SK-N-MC (cell line): ENCODE measurements at regions not wholly inside any gene's neighbourhood (a gene's known extent, or its start where the extent isn't known, plus 50 kb on each side); places are given as distances from the start of the nearest gene placed in this dataset.

Experiments used
- DNase-seq: peaks from one replicate; pipeline ENCODE4 v3.0.0-alpha.2; 2011; ENCODE audit warnings: low read depth, low spot score
- H3K27ac ChIP-seq: fragments of 200-600 bp; sonication (generic); 2 replicates; pipeline ENCODE4 v1.5.1; 2016; ENCODE audit warnings: mixed run types
- H3K36me3 ChIP-seq: fragments of 200-600 bp; sonication (generic); 2 replicates; pipeline ENCODE4 v1.6.1; 2017; ENCODE audit warnings: antibody characterized with exemption, low read length, mixed read lengths; ENCODE audit not compliant: insufficient read depth
- H3K4me3 ChIP-seq: fragments of 200-600 bp; sonication (generic); 2 replicates; pipeline ENCODE4 v1.5.1; 2016
- H3K9ac ChIP-seq: fragments of 200-600 bp; sonication (generic); 2 replicates; pipeline ENCODE4 v1.8.0; 2017; ENCODE audit warnings: mixed run types, mixed read lengths; ENCODE audit not compliant: insufficient read length
- H3K9me3 ChIP-seq: fragments of 200-600 bp; sonication (generic); 2 replicates; pipeline ENCODE4 v1.6.1; 2017; ENCODE audit warnings: low read depth, mild to moderate bottlenecking, antibody characterized with exemption, low read length, moderate library complexity, mixed read lengths
- EZH2 ChIP-seq: fragments of 200-600 bp; sonication (generic); IDR thresholded peaks from one replicate; pipeline ENCODE4 v1.6.1; 2017; ENCODE audit warnings: antibody characterized with exemption
- FOXP2 ChIP-seq: optimal IDR thresholded peaks from 2 replicates; pipeline ENCODE3; 2011; ENCODE audit warnings: mild to moderate bottlenecking, moderate library complexity; ENCODE audit not compliant: insufficient read depth; ENCODE audit errors: extremely low read length, control extremely low read depth
- POLR2AphosphoS5 ChIP-seq: IDR thresholded peaks from 2 replicates; pipeline ENCODE4 v1.6.1; 2012; ENCODE audit warnings: mild to moderate bottlenecking, low read depth, low read length, borderline replicate concordance

- Histone ChIP-seq H3K36me3 (no peaks in the 10 kb centered on the region), H3K9ac (no peak overlapping the region), H3K27ac (no peak overlapping the region), H3K9me3 (no peaks in the 10 kb centered on the region), H3K4me3 (no peak overlapping the region)
- TF ChIP-seq FOXP2 (no peak), POLR2AphosphoS5 (no peak), EZH2 (no peak)
- no peak for DNase-seq
These were observed 160.3 kb downstream of the PTEN start for GRCh38 chr10:88023676-88024075.

DNA sequence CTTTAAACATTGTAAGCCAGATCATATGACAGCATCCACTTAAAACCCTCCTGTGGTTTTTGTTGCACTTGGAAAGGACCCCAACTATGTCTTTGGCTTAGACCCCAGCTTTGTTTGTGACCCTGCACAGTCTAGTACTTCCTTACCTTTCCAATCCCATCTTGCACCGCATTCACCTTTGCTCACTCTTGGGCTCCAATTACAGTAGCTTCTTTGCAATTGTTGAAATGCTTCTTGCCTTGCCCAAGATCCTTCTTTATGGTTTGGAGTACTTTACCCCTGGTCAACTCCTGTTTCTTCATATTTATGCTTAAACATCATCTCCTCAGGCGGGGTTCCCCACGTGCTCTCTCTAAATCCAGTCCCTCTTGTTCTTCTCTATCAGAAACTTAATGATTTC, 162.6 kb downstream of the PTEN start:
- TF ChIP-seq EZH2 (no peak), POLR2AphosphoS5 (no peak), FOXP2 (no peak)
- Histone ChIP-seq H3K4me3 (no peak overlapping the region), H3K9me3 (no peaks in the 10 kb centered on the region), H3K27ac (no peak overlapping the region), H3K9ac (no peak overlapping the region), H3K36me3 (no peaks in the 10 kb centered on the region)
- no peak for DNase-seq

DNA sequence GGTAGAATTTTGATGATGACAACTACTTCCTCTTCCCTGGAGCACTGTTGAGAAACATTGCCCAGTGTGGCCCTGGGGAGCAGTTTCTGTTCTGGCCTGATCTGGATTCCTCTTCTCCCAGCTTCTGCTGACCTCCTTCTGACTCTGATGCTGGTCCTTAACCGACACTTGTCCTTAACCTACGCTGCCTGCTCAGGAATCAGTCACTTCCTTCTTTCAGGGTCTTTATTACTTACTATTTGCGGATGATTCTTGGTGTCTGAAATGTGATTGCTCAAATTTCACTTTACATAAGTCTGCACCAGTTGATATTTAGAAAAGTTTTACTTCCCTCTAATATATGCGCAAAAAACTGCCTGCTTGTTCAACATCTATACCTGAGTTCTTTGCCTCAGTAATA, 164.1 kb downstream of the PTEN start:
- Histone ChIP-seq H3K9me3 (no peaks in the 10 kb centered on the region), H3K27ac (no peak overlapping the region), H3K36me3 (no peaks in the 10 kb centered on the region), H3K9ac (no peak overlapping the region), H3K4me3 (no peak overlapping the region)
- TF ChIP-seq POLR2AphosphoS5 (no peak), EZH2 (no peak), FOXP2 (no peak)
- no peak for DNase-seq

DNA sequence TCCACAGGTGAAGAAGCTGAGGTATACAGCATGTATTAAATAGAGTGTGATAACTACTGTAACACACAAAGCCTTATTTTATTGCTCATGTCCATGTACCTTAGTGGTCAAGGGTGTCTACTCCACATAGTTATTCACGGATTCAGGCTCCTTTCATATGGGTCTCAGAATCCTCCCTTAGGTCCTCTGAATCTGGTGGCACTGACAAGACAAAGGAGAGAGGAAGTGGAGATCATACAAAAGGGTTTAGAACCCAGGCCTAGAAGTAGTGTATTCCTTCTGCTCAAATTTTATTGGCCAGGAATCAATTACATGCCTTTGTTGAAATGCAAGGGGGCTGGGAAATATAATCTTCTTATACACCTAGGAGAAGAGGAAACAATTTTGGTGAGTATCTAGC, 164.6 kb downstream of the PTEN start:
- Histone ChIP-seq H3K36me3 (no peaks in the 10 kb centered on the region), H3K4me3 (no peak overlapping the region), H3K27ac (no peak overlapping the region), H3K9ac (no peak overlapping the region), H3K9me3 (no peaks in the 10 kb centered on the region)
- DNase-seq, result no peak
- TF ChIP-seq EZH2, result no peak
- no peak for TF ChIP-seq FOXP2
- TF ChIP-seq POLR2AphosphoS5, result no peak

- H3K27ac ChIP-seq, result no peak overlapping the region
- no peak overlapping the region for H3K4me3 ChIP-seq
- TF ChIP-seq POLR2AphosphoS5, result no peak
- TF ChIP-seq EZH2, result no peak
- TF ChIP-seq FOXP2, result no peak
- no peak for DNase-seq
- H3K9ac ChIP-seq, result no peak overlapping the region
- no peaks in the 10 kb centered on the region for H3K36me3 ChIP-seq
- no peaks in the 10 kb centered on the region for H3K9me3 ChIP-seq
These were observed 165.2 kb downstream of the PTEN start for GRCh38 chr10:88028654-88029053.

DNA sequence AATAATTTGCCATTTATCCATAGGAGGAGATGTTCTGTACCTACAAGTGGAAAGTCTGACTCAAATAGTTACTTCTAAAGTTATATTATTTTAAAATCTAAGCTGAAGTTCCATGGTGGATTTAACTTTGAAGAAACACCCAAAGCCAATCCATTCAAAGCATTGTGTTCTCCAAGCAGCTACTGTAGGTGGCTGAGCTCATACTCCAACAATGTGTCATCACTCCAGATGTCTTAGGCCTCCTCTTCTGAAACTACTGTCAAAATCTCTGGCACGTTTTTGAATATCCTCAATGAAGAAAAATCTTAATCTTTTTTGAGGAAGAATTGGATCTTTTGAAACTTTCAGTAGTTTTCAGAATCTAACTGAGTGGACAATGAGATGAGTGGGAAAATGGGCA, 169.1 kb downstream of the PTEN start:
- DNase-seq, result no peak
- H3K4me3 ChIP-seq, result no peak overlapping the region
- H3K9me3 ChIP-seq, result no peaks in the 10 kb centered on the region
- H3K36me3 ChIP-seq, result no peaks in the 10 kb centered on the region
- no peak overlapping the region for H3K9ac ChIP-seq
- TF ChIP-seq FOXP2 (no peak), POLR2AphosphoS5 (no peak), EZH2 (no peak)
- no peak overlapping the region for H3K27ac ChIP-seq

DNA sequence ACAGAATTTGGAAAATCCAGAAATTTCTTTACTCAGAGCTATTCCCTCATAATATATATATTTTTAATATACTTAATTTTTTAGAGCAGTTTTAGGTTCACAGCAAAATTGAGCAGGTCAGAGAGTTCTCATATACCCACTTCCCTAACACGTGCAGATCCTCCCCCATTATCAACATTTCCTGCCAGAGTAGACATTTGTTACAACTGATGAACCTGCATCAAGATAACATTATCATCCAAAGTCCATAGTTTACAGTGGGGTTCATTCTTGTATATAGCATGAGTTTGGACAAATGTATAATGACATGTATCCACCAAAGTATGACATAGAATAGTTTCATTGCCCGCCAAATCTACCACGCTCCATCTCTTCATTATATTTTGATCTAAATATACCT, 170.0 kb downstream of the PTEN start:
- Histone ChIP-seq H3K9me3 (no peaks in the 10 kb centered on the region), H3K36me3 (no peaks in the 10 kb centered on the region)
- no peak for DNase-seq

GRCh38 chr10:88033793-88034192, 170.4 kb downstream of the PTEN start:
- TF ChIP-seq EZH2, result no peak
- no peak for TF ChIP-seq FOXP2
- TF ChIP-seq POLR2AphosphoS5, result no peak
- no peak overlapping the region for H3K9ac ChIP-seq
- H3K27ac ChIP-seq, result no peak overlapping the region

More for the DNA sequence above, 170.0 kb downstream of the PTEN start:
- no peak for TF ChIP-seq POLR2AphosphoS5
- Histone ChIP-seq H3K27ac (no peak overlapping the region), H3K4me3 (no peak overlapping the region), H3K9ac (no peak overlapping the region)

DNA sequence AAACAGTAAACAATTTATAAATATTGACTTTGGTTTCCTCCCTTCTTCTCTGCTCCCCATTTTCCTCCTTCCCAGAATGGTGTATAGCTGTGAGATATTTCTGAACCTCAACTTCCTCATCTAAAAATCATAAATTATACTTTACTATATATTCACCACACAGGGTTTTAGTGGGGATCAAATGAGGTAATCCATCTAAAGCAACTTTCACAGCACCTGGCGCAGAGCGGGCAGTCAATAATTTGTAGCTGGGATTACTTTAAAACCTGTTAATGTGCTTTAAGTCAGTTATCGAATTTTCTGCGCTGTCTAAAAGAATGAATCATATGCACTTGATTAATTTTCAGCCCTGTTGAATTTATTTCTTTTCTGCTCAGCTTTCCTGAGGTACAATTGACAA, 172.7 kb downstream of the PTEN start:
- Histone ChIP-seq H3K36me3 (no peaks in the 10 kb centered on the region), H3K27ac (no peak overlapping the region), H3K9me3 (no peaks in the 10 kb centered on the region), H3K9ac (no peak overlapping the region), H3K4me3 (no peak overlapping the region)
- no peak for DNase-seq
- TF ChIP-seq POLR2AphosphoS5, result no peak
- no peak for TF ChIP-seq FOXP2
- no peak for TF ChIP-seq EZH2

More at GRCh38 chr10:88033793-88034192, 170.4 kb downstream of the PTEN start:
- H3K4me3 ChIP-seq, result no peak overlapping the region
- no peaks in the 10 kb centered on the region for H3K36me3 ChIP-seq
- no peaks in the 10 kb centered on the region for H3K9me3 ChIP-seq
- no peak for DNase-seq
